Skeletal muscle satellite cell (primary cell): ENCODE measurements at regions not wholly inside any gene's neighbourhood (a gene's known extent, or its start where the extent isn't known, plus 50 kb on each side); places are given as distances from the start of the nearest gene placed in this dataset.
"Not testable (repeated sequence)": the region's sequence is repeated elsewhere in the genome, so short reads cannot be mapped to it uniquely, and the experiment has no call there.

Source experiments
- H3K27me3 ChIP-seq: 2 replicates; pipeline ENCODE4 v1.7.0; 2013; ENCODE audit warnings: low read length; ENCODE audit not compliant: control insufficient read depth, insufficient read depth
- H3K36me3 ChIP-seq: 2 replicates; pipeline ENCODE4 v1.7.0; 2013; ENCODE audit warnings: mild to moderate bottlenecking, control low read depth, low read length; ENCODE audit not compliant: insufficient read depth
- H3K4me1 ChIP-seq: 2 replicates; pipeline ENCODE4 v1.7.0; 2013; ENCODE audit warnings: low read length; ENCODE audit not compliant: control insufficient read depth, insufficient read depth
- H3K4me2 ChIP-seq: 2 replicates; pipeline ENCODE4 v1.7.0; 2013; ENCODE audit warnings: mild to moderate bottlenecking, low read length
- H3K4me3 ChIP-seq: 2 replicates; pipeline ENCODE4 v1.7.0; 2013; ENCODE audit warnings: low read length
- H3K9ac ChIP-seq: 2 replicates; pipeline ENCODE4 v1.7.0; 2013; ENCODE audit warnings: mild to moderate bottlenecking, low read depth, low read length, moderate library complexity
- H3K9me3 ChIP-seq: replicated peaks from 2 replicates; pipeline ENCODE4 v1.7.0; 2013; ENCODE audit warnings: mild to moderate bottlenecking, control low read depth, low read length

DNA sequence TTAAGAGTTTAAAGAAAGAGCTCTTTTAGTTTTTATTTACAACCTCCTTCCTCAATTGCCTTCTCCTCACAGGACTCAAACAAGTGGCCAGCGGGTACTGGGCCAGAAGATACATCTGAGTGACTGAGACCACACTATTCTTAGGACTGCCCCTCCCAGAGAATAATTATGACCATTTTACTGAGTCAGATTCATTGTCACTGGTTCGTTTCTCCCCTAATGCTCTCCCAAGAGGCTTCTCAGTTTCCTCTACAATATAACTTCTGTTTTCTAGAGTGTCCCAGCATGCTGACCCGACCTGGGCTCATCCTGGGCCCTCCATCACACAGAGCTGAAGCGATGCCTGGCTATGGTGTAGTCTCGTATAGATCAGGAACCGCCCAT is 279.9 kb downstream of the CD83 start:
- no peaks in the 10 kb centered on the region for H3K9me3 ChIP-seq
- H3K27me3 ChIP-seq = no peaks in the 10 kb centered on the region
- H3K36me3 ChIP-seq = no peaks in the 10 kb centered on the region
- H3K4me1 ChIP-seq = peaks cover 4% of the 10 kb centered on the region
- no peak overlapping the region for H3K4me3 ChIP-seq
- H3K4me2 ChIP-seq = no peak overlapping the region
- no peak overlapping the region for H3K9ac ChIP-seq

GRCh38 chr6:14398953-14399352 is 281.4 kb downstream of the CD83 start:
- H3K4me3 ChIP-seq = no peak overlapping the region
- no peaks in the 10 kb centered on the region for H3K36me3 ChIP-seq
- H3K9me3 ChIP-seq = no peaks in the 10 kb centered on the region
- H3K4me1 ChIP-seq = peaks cover 4% of the 10 kb centered on the region
- H3K9ac ChIP-seq = no peak overlapping the region
- H3K27me3 ChIP-seq = no peaks in the 10 kb centered on the region
- no peak overlapping the region for H3K4me2 ChIP-seq

DNA sequence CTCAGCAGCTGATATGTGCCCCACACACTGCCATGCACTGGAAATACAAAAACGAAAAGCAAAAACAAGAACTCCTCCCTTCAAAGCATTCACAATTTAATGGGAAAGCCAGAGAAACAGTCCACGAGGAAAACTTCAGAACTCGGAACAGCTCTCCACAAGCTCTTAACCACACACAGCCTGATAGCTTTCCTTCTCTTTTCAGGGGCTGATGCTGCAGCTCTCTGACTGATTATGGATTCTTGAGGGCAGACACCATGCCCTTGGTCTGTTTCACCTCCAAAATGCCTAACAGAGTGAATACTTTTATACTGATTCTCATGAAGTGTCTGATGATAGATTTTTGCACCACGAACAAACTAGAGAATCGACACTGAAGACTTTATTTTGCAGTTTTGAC is 282.1 kb downstream of the CD83 start:
- H3K36me3 ChIP-seq = no peaks in the 10 kb centered on the region
- H3K4me2 ChIP-seq = no peak overlapping the region
- H3K9ac ChIP-seq = no peak overlapping the region
- H3K4me3 ChIP-seq = no peak overlapping the region
- H3K27me3 ChIP-seq = no peaks in the 10 kb centered on the region
- H3K4me1 ChIP-seq = peaks cover 4% of the 10 kb centered on the region
- H3K9me3 ChIP-seq = no peaks in the 10 kb centered on the region

DNA sequence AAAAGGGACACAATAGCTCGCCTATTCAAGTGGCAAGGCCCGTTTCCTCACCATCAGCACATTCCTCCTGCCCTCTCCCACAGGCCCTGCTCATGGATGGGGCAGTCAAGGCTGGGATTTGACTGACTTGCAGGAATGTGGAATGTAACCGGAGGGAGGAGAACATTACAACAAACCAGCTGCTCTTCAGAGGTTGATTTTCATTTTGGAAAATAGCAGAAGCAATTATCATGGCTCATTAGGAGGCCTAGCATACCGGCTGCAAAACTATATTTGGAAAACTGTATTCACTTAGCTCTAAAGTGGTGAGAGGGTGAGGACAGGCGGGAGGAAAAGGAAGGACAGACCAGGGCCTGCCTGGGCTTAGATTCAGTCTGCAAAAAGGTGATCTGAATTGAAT is 283.7 kb downstream of the CD83 start:
- Histone ChIP-seq H3K9me3 (no peaks in the 10 kb centered on the region), H3K4me2 (no peak overlapping the region), H3K4me1 (peaks cover 4% of the 10 kb centered on the region), H3K36me3 (no peaks in the 10 kb centered on the region), H3K9ac (no peak overlapping the region), H3K4me3 (no peak overlapping the region), H3K27me3 (no peaks in the 10 kb centered on the region)

DNA sequence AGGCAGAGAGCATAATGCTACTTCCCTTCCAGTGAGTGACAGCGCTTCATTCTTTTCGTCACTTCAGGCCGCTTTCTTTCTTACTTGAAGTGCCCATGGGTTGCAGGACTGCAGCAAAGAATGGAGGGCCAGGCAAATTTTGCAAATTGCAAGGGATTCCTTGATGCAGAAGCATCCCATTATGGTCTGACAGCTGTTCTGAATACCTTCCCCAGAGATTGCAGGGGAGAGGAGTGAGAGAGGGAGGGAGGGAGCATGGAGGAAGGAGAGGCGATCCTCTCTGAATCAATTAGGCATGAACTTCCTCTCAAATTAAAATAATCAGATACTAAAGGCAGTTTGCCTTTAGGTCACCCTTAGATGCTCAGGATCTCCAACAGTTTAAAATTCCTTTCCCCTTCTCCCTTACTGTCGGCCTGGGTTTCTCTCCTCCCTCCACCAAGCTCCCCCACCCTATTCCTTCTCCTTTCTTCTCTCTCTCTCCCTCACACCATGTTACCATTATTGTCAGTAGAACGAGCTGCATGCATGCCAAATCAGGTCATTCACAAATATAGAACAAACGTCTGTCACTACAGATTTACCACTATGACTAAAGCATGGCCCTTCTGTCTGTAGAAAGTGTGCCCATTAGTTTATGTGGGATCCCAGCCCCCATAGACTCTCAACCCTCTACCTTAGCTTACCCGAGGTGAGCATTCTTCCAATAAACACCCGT is 289.2 kb downstream of the CD83 start:
- Histone ChIP-seq H3K9me3 (no peaks in the 10 kb centered on the region), H3K36me3 (no peaks in the 10 kb centered on the region), H3K27me3 (no peaks in the 10 kb centered on the region), H3K4me2 (no peak overlapping the region), H3K4me1 (no peaks in the 10 kb centered on the region), H3K9ac (no peak overlapping the region), H3K4me3 (no peak overlapping the region)

- Histone ChIP-seq H3K4me2 (no peak overlapping the region), H3K9me3 (no peaks in the 10 kb centered on the region), H3K36me3 (no peaks in the 10 kb centered on the region), H3K27me3 (no peaks in the 10 kb centered on the region), H3K9ac (no peak overlapping the region), H3K4me1 (no peaks in the 10 kb centered on the region), H3K4me3 (no peak overlapping the region)
Measured at GRCh38 chr6:14408446-14408845, 290.9 kb downstream of the CD83 start.

DNA sequence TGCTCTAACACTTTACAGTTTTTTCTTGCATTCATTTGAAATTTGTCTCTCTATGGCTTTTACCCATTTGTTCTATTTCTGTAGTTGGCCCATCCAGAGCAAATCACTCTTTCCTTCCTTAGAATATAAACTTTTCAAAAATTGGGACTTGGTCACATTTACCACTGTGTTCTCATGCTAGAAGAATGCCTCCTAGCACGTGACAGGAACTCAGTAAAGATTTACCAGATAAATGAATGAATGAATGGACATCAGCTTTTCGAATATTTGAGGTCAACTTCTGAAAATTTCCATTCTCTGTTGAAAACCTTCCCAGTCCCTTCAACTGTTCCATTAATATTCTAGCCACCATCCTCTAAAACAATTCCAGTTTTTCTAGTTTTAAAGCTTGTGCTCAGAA is 294.5 kb downstream of the CD83 start:
- no peaks in the 10 kb centered on the region for H3K9me3 ChIP-seq
- H3K9ac ChIP-seq = no peak overlapping the region
- no peaks in the 10 kb centered on the region for H3K27me3 ChIP-seq
- no peak overlapping the region for H3K4me3 ChIP-seq
- no peaks in the 10 kb centered on the region for H3K36me3 ChIP-seq
- no peak overlapping the region for H3K4me2 ChIP-seq
- H3K4me1 ChIP-seq = no peaks in the 10 kb centered on the region

- H3K4me1 ChIP-seq = no peaks in the 10 kb centered on the region
Measured at GRCh38 chr6:14415452-14415851, 297.9 kb downstream of the CD83 start.

DNA sequence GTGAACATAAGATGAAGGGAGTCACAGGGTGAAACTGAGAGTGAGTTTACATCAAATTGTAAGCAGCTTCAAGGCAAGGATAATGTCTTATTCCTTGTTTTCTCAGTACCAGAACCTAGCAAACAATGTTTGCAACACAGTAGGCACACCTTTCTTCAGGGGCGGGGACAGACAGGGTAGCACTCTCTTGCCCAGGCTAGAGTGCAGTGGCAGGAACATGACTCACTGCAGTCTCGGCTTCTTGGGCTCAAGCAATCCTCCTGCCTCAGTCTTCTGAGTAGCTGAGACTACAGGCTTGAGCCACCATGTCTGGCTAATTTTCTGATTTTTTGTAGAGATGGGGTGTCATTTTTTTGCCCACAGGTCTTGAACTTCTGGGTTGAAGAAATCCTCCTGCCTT is 299.8 kb downstream of the CD83 start:
- H3K27me3 ChIP-seq = no peaks in the 10 kb centered on the region
- no peaks in the 10 kb centered on the region for H3K36me3 ChIP-seq
- no peak overlapping the region for H3K9ac ChIP-seq
- H3K4me3 ChIP-seq = no peak overlapping the region
- H3K4me2 ChIP-seq = no peak overlapping the region
- no peaks in the 10 kb centered on the region for H3K4me1 ChIP-seq
- no peaks in the 10 kb centered on the region for H3K9me3 ChIP-seq

More at GRCh38 chr6:14415452-14415851, 297.9 kb downstream of the CD83 start:
- H3K4me3 ChIP-seq = no peak overlapping the region
- no peak overlapping the region for H3K4me2 ChIP-seq
- no peaks in the 10 kb centered on the region for H3K9me3 ChIP-seq
- no peaks in the 10 kb centered on the region for H3K36me3 ChIP-seq
- H3K27me3 ChIP-seq = no peaks in the 10 kb centered on the region
- no peak overlapping the region for H3K9ac ChIP-seq

- H3K9me3 ChIP-seq, H3K9ac ChIP-seq, H3K4me2 ChIP-seq, H3K4me3 ChIP-seq, H3K27me3 ChIP-seq, H3K36me3 ChIP-seq, H3K4me1 ChIP-seq: not testable (repeated sequence)
Measured at GRCh38 chr6:14419224-14419623, 301.7 kb downstream of the CD83 start.

DNA sequence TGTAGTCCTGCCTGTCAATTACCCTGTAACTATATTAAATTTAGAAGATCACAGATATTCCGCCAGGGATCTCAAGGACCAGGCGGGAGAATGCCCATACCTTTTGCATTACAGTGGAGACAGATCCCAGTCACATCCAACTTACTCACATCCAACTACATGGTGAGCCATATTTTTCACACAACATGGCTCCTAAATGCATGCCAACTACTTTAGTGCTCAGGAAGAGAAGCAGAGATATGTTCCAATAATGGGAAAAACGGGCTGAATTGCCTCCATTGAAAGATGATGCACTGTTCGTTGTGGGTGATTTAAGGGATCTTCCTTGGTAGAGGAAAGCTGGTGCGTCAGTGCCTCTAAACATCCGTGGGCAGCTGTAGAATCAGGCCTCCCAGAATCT is 304.5 kb downstream of the CD83 start:
- Histone ChIP-seq H3K4me2 (no peak overlapping the region), H3K4me1 (no peaks in the 10 kb centered on the region), H3K9ac (no peak overlapping the region), H3K36me3 (no peaks in the 10 kb centered on the region), H3K27me3 (no peaks in the 10 kb centered on the region), H3K9me3 (no peaks in the 10 kb centered on the region), H3K4me3 (no peak overlapping the region)

- no peaks in the 10 kb centered on the region for H3K9me3 ChIP-seq
- no peaks in the 10 kb centered on the region for H3K27me3 ChIP-seq
- H3K4me2 ChIP-seq = no peak overlapping the region
- no peak overlapping the region for H3K4me3 ChIP-seq
- H3K9ac ChIP-seq = no peak overlapping the region
- H3K36me3 ChIP-seq = no peaks in the 10 kb centered on the region
- no peaks in the 10 kb centered on the region for H3K4me1 ChIP-seq
Measured at GRCh38 chr6:14422917-14423316, 305.3 kb downstream of the CD83 start.
